Brain microvascular endothelial cell (primary cell): ENCODE measurements at regions not wholly inside any gene's neighbourhood (a gene's known extent, or its start where the extent isn't known, plus 50 kb on each side); places are given as distances from the start of the nearest gene placed in this dataset.

ENCODE experiments used
- DNase-seq: peaks from one replicate; pipeline ENCODE4 v3.0.0-alpha.2; 2020
- H3K27ac ChIP-seq: fragments of 250-450 bp; sonication (Bioruptor Pico); 2 replicates; pipeline ENCODE4 v1.5.1; 2020; ENCODE audit warnings: mild to moderate bottlenecking, moderate library complexity
- H3K27me3 ChIP-seq: fragments of 250-450 bp; sonication (Bioruptor Pico); replicated peaks from 2 replicates; pipeline ENCODE4 v1.5.1; 2020; ENCODE audit warnings: mild to moderate bottlenecking
- H3K36me3 ChIP-seq: fragments of 250-450 bp; sonication (Bioruptor Pico); replicated peaks from 2 replicates; pipeline ENCODE4 v1.5.1; 2020; ENCODE audit warnings: mild to moderate bottlenecking
- H3K4me3 ChIP-seq: 2 replicates; pipeline ENCODE4 v1.5.1; 2011; ENCODE audit warnings: low read depth, mild to moderate bottlenecking, control low read depth, low read length, moderate library complexity
- CTCF ChIP-seq: IDR thresholded peaks from 2 replicates; pipeline ENCODE4 v1.5.1; 2011; ENCODE audit warnings: low read depth, mild to moderate bottlenecking, moderate library complexity, low read length, control low read depth, inconsistent platforms; ENCODE audit errors: missing control alignments
- in situ Hi-C: cut with HindIII; loops from 2 replicates; pipeline ENCODE4 v1.10.0; 2017; ENCODE audit warnings: low sequenced_read_pairs, low pct_ligation_motif_present

DNA sequence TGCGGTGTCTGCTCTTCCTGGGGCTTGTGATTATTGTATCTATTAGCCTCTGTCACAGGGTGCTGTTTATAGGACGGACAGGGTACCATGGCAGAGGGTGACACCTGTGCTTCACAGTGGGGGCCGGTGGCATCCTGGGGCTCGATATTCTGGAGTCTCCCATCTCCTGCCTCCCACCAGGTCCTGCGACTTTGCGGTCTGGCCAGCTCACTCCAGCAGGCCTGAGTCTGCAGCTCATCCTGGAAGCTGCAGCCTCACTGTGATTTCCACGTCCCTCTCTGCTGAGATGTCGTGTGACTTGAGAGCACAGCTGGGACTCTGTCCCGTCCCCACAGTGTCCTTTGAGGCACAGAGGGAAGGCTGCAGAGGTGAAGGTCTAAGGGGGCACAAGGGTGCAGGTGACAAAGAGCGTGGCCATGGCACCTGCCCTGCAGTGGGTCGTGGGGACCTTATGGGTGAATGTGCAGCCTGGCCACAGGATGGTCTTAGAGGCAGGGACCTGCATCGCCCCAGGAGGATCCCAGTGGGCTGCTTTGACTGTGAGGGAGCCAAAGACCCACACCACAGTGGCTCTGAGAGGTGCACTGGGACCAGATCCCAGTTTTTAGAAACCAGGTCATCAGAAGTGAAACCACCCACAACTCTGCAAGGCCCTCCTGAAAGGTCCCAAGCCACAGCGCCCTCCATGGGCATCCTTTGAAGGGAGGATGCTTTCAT, 172.8 kb downstream of the KLF13 start:
- in situ Hi-C loops = loop anchor here (25.0 kb wide), 1 partner anchor 287 kb away; no protein-coding TSS in a partner anchor
- no peak overlapping the region for H3K4me3 ChIP-seq
- no peak for TF ChIP-seq CTCF
- H3K27ac ChIP-seq = no peak overlapping the region
- H3K36me3 ChIP-seq = no peaks in the 10 kb centered on the region
- no peaks in the 10 kb centered on the region for H3K27me3 ChIP-seq
- no peak for DNase-seq

- no peaks in the 10 kb centered on the region for H3K27me3 ChIP-seq
- no peak for TF ChIP-seq CTCF
- in situ Hi-C loops = loop anchor here (25.0 kb wide), 1 partner anchor 288 kb away; no protein-coding TSS in a partner anchor
- DNase-seq = no peak
- H3K4me3 ChIP-seq = no peak overlapping the region
- no peaks in the 10 kb centered on the region for H3K36me3 ChIP-seq
- H3K27ac ChIP-seq = no peak overlapping the region
Measured at GRCh38 chr15:31499953-31500765, 173.5 kb downstream of the KLF13 start.

DNA sequence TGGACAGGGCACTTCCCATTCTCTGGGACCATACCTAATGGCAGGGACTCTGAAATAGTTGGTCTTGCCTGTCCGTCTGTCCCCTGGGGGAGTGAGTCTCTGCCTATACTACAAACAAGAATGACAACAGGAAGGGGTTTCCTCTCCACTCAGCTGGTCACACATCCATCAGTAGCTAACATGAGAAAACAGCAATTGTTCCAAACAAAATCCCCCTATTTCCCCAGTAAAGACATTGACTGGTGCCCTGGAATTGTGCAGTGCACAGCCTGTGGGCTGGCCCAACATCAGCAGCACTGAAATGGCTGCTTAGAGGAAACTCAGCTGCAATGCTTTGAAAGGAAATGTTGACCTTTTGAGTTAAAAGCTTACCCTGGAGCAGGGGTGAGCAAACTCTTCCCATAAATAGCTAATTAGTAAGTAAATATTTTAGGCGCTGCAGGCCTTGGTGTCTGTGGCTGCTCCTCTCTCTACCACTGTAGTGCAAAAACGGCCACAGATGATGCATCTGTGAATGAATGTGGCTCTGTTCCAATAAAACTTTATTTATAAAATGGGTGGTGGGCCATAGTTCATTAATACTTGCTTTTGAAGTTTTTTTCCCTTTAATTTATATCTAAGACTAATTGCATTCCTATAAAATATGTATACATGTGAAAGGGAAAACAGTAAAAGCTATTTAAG, 174.3 kb downstream of the KLF13 start:
- in situ Hi-C loops = no loop called here
- TF ChIP-seq CTCF = no peak
- Histone ChIP-seq H3K4me3 (no peak overlapping the region), H3K36me3 (no peaks in the 10 kb centered on the region), H3K27me3 (no peaks in the 10 kb centered on the region), H3K27ac (no peak overlapping the region)
- no peak for DNase-seq

DNA sequence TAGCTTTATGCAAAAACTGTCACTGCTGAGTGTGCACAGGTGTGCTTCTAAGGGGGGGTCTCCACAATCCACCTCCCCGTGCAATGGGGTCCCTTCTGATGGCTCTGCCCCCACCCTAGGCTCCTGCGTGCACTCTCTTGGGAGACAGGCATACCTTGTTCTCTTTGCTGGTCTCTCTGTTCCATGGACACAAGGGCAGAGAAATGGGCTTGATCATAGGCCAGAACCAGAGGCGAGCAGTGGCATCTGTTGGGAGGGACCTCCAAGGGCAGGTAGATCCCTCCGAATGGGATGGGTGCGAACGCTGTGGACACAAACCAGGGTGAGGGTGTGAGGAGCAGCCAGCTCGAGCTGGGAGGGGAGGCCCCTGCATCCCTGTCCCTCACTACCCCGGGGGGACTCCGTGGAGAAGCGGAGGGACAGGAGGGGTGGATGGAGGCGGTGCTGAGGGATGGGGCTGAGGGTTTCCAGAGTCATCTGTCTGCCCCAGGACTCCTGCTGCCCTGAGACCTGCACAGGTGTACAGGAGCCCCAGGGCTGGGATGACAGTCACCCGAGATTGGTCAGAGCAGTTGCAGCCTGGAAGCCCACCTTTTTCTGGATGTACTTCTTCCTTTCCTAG, 175.0 kb downstream of the KLF13 start:
- no peaks in the 10 kb centered on the region for H3K27me3 ChIP-seq
- in situ Hi-C loops = no loop called here

More for the DNA sequence above, 175.0 kb downstream of the KLF13 start:
- H3K4me3 ChIP-seq = no peak overlapping the region
- no peak overlapping the region for H3K27ac ChIP-seq
- TF ChIP-seq CTCF = no peak
- no peaks in the 10 kb centered on the region for H3K36me3 ChIP-seq
- no peak for DNase-seq
